RWPE2 (cell line): ENCODE measurements at regions not wholly inside any gene's neighbourhood (a gene's known extent, or its start where the extent isn't known, plus 50 kb on each side); places are given as distances from the start of the nearest gene placed in this dataset.

Experiments used
- ATAC-seq: fragments of 200-7000 bp; cut with Tn5 transposase; 3 replicates; pipeline ENCODE4 v1.9.1; 2021; ENCODE audit warnings: low read depth
- DNase-seq: peaks from one replicate; pipeline ENCODE4 v3.0.0-alpha.2; 2020; ENCODE audit warnings: low spot score
- H3K27ac ChIP-seq: fragments of 450-650 bp; 2 replicates; pipeline ENCODE4 v1.5.1; 2017; ENCODE audit warnings: mild to moderate bottlenecking; ENCODE audit not compliant: poor library complexity, severe bottlenecking
- H3K27me3 ChIP-seq: fragments of 250-450 bp; sonication (Bioruptor Pico); 2 replicates; pipeline ENCODE4 v1.5.1; 2021; ENCODE audit warnings: mild to moderate bottlenecking, moderate library complexity; ENCODE audit not compliant: insufficient read depth, poor library complexity, severe bottlenecking
- H3K36me3 ChIP-seq: fragments of 250-450 bp; sonication (Bioruptor Pico); 2 replicates; pipeline ENCODE4 v1.5.1; 2020; ENCODE audit warnings: low read depth, mild to moderate bottlenecking, moderate library complexity
- H3K4me1 ChIP-seq: fragments of 250-450 bp; sonication (Bioruptor Pico); 2 replicates; pipeline ENCODE4 v1.5.1; 2021; ENCODE audit warnings: mild to moderate bottlenecking, moderate library complexity; ENCODE audit not compliant: insufficient read depth, poor library complexity, severe bottlenecking
- H3K4me3 ChIP-seq: fragments of 250-450 bp; sonication (Bioruptor Pico); 2 replicates; pipeline ENCODE4 v1.5.1; 2021; ENCODE audit warnings: mild to moderate bottlenecking, moderate library complexity; ENCODE audit not compliant: severe bottlenecking
- H3K9me3 ChIP-seq: fragments of 250-450 bp; sonication (Bioruptor Pico); 2 replicates; pipeline ENCODE4 v1.5.1; 2021; ENCODE audit warnings: mild to moderate bottlenecking, moderate library complexity; ENCODE audit not compliant: severe bottlenecking
- CTCF ChIP-seq: fragments of 450-650 bp; IDR thresholded peaks from one replicate; pipeline ENCODE4 v1.5.1; 2017; ENCODE audit warnings: mild to moderate bottlenecking, moderate library complexity; ENCODE audit not compliant: poor library complexity, severe bottlenecking

- no peaks in the 10 kb centered on the region for H3K27me3 ChIP-seq
- no peaks in the 10 kb centered on the region for H3K36me3 ChIP-seq
- no peak overlapping the region for H3K27ac ChIP-seq
- no peaks in the 10 kb centered on the region for H3K4me1 ChIP-seq
- DNase-seq (no peak), ATAC-seq (no peak)
- no peak for TF ChIP-seq CTCF
- no peak overlapping the region for H3K4me3 ChIP-seq
- no peaks in the 10 kb centered on the region for H3K9me3 ChIP-seq
Observed at GRCh38 chr7:82511542-82511941, 68.0 kb upstream of the CACNA2D1 start.

GRCh38 chr7:82507976-82508677 is 64.5 kb upstream of the CACNA2D1 start:
- Histone ChIP-seq H3K4me3 (no peak overlapping the region), H3K4me1 (no peaks in the 10 kb centered on the region), H3K36me3 (no peaks in the 10 kb centered on the region), H3K27ac (no peak overlapping the region), H3K9me3 (no peaks in the 10 kb centered on the region), H3K27me3 (no peaks in the 10 kb centered on the region)
- no peak for TF ChIP-seq CTCF
- no peak for ATAC-seq
- DNase-seq: no peak

GRCh38 chr7:82507365-82507975 is 63.9 kb upstream of the CACNA2D1 start:
- peak; percentile 21; the same call in 1 of the 3 replicates for ATAC-seq
- H3K27me3 ChIP-seq: no peaks in the 10 kb centered on the region
- H3K27ac ChIP-seq: no peak overlapping the region
- no peaks in the 10 kb centered on the region for H3K36me3 ChIP-seq
- no peak for DNase-seq
- TF ChIP-seq CTCF: no peak
- no peaks in the 10 kb centered on the region for H3K9me3 ChIP-seq
- H3K4me3 ChIP-seq: no peak overlapping the region
- no peaks in the 10 kb centered on the region for H3K4me1 ChIP-seq

GRCh38 chr7:82506702-82507101 is 63.1 kb upstream of the CACNA2D1 start:
- no peak for DNase-seq
- Histone ChIP-seq H3K4me3 (no peak overlapping the region), H3K9me3 (no peaks in the 10 kb centered on the region), H3K4me1 (no peaks in the 10 kb centered on the region), H3K27ac (no peak overlapping the region), H3K36me3 (no peaks in the 10 kb centered on the region), H3K27me3 (no peaks in the 10 kb centered on the region)
- peak; percentile 40; the same call in 2 of the 3 replicates for ATAC-seq
- no peak for TF ChIP-seq CTCF

GRCh38 chr7:82506208-82506607 is 62.6 kb upstream of the CACNA2D1 start:
- H3K4me1 ChIP-seq: no peaks in the 10 kb centered on the region
- H3K9me3 ChIP-seq: no peaks in the 10 kb centered on the region
- no peak for TF ChIP-seq CTCF
- DNase-seq (no peak), ATAC-seq (no peak)
- H3K36me3 ChIP-seq: no peaks in the 10 kb centered on the region
- H3K27ac ChIP-seq: no peak overlapping the region
- no peak overlapping the region for H3K4me3 ChIP-seq
- H3K27me3 ChIP-seq: no peaks in the 10 kb centered on the region
